PC-9 (cell line): ENCODE measurements at regions not wholly inside any gene's neighbourhood (a gene's known extent, or its start where the extent isn't known, plus 50 kb on each side); places are given as distances from the start of the nearest gene placed in this dataset.

ENCODE experiments used
- BruUV-seq: library from RNA; stranded (reverse); fragments of 400-500 nt; replicated peaks from 2 replicates; lab custom pipeline; 2021; lab: Mats Ljungman, UMichigan
- CTCF ChIA-PET: fragments of 300-600 bp; sonication (Branson Sonifier 250); formaldehyde crosslinking; loops from one replicate; lab custom pipeline; 2022; ENCODE audit warnings: antibody characterized with exemption; lab: Charles Lee
- POLR2A ChIA-PET: fragments of 300-600 bp; sonication (Branson Sonifier 250); formaldehyde crosslinking; loops from one replicate; lab custom pipeline; 2022; ENCODE audit warnings: antibody characterized with exemption; ENCODE audit not compliant: unreplicated experiment; lab: Charles Lee
- DNase-seq, 2 experiments: peaks; one replicate each; pipeline versions ENCODE4 v3.0.0 to v3.0.0-alpha.2; 2015 to 2022; ENCODE audit warnings: mixed read lengths in 1 of 2
- H2AFZ ChIP-seq: fragments of 200-600 bp; sonication (generic); 2 replicates; pipeline ENCODE4 v1.8.1; 2017; ENCODE audit warnings: antibody characterized with exemption
- H3F3A ChIP-seq: fragments of 200-600 bp; sonication (generic); 2 replicates; pipeline ENCODE4 v1.8.1; 2017; ENCODE audit warnings: antibody characterized with exemption, mild to moderate bottlenecking, low read depth; ENCODE audit not compliant: insufficient read depth
- H3K27ac ChIP-seq: fragments of 200-600 bp; sonication (generic); 2 replicates; pipeline ENCODE4 v1.6.1; 2016; ENCODE audit warnings: mixed run types
- H3K27me3 ChIP-seq: fragments of 200-600 bp; sonication (generic); 2 replicates; pipeline ENCODE4 v1.6.1; 2016; ENCODE audit warnings: low read depth, mixed run types; ENCODE audit not compliant: insufficient read depth
- H3K36me3 ChIP-seq: fragments of 200-600 bp; sonication (generic); 2 replicates; pipeline ENCODE4 v1.6.1; 2016; ENCODE audit warnings: low read depth, mixed run types
- H3K4me1 ChIP-seq: fragments of 200-600 bp; sonication (generic); replicated peaks from 2 replicates; pipeline ENCODE4 v1.6.1; 2016; ENCODE audit warnings: mixed run types; ENCODE audit not compliant: insufficient read depth
- H3K4me2 ChIP-seq: fragments of 200-600 bp; sonication (generic); 2 replicates; pipeline ENCODE4 v1.6.1; 2017; ENCODE audit warnings: mixed run types
- H3K4me3 ChIP-seq: fragments of 200-600 bp; sonication (generic); 2 replicates; pipeline ENCODE4 v1.6.1; 2016; ENCODE audit warnings: mixed run types
- H3K79me2 ChIP-seq: fragments of 200-600 bp; sonication (generic); 2 replicates; pipeline ENCODE4 v1.6.1; 2017; ENCODE audit warnings: low read depth, mixed run types
- H3K9me2 ChIP-seq: fragments of 200-600 bp; sonication (generic); 2 replicates; pipeline ENCODE4 v1.8.1; 2017; ENCODE audit warnings: mild to moderate bottlenecking; ENCODE audit not compliant: insufficient read depth
- H3K9me3 ChIP-seq: fragments of 200-600 bp; sonication (generic); 2 replicates; pipeline ENCODE4 v1.8.1; 2016; ENCODE audit warnings: low read depth; ENCODE audit not compliant: insufficient read depth
- H4K20me1 ChIP-seq: fragments of 200-600 bp; sonication (generic); 2 replicates; pipeline ENCODE4 v1.8.1; 2017; ENCODE audit not compliant: insufficient read depth
- EZH2 ChIP-seq: fragments of 200-600 bp; sonication (generic); IDR thresholded peaks from 2 replicates; pipeline ENCODE4 v1.8.0; 2017; ENCODE audit warnings: antibody characterized with exemption, low read depth
- intact Hi-C: fragments of 100-400 bp; cut with micrococcal nuclease; formaldehyde crosslinking; loops from one replicate; pipeline ENCODE4 v1.10.0; 2022; ENCODE audit not compliant: unreplicated experiment
- TF ChIP-seq, protein P1 (sequence below): fragments of 200-600 bp; sonication (generic); conservative IDR thresholded peaks from 2 replicates; pipeline ENCODE4 v1.6.1; 2017; ENCODE audit warnings: mixed run types, antibody characterized with exemption, mild to moderate bottlenecking, moderate library complexity

DNA sequence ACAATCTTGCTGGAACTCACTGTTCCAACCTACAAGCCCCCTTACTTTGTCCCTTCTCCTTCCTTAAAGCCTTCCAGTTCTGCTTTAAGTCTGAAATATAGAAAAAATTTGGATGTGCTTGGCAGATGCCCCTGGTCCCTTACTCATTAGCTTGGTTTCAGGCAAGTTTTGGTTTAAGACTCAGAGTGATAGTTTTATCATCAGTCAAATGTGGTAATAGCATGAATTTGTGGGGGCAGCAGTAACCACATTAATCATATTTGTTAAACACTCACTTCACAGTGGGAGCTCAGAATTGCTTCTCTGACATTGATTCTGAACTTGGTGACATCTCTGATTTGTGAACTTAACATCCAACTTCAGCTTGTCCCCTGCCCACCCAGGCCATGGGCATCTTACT is 58.3 kb upstream of the ALDH1A3 start:
- no peak overlapping the region for H3K4me2 ChIP-seq
- ChIA-PET CTCF (no interaction called here), POLR2A (no interaction called here)
- no peak overlapping the region for H3K27ac ChIP-seq
- H3K4me1 ChIP-seq, result no peaks in the 10 kb centered on the region
- no peaks in the 10 kb centered on the region for H3F3A ChIP-seq
- H3K9me3 ChIP-seq, result peaks cover 13% of the 10 kb centered on the region
- no peaks in the 10 kb centered on the region for H3K79me2 ChIP-seq
- no peaks in the 10 kb centered on the region for H3K27me3 ChIP-seq
- TF ChIP-seq, protein P1, sequence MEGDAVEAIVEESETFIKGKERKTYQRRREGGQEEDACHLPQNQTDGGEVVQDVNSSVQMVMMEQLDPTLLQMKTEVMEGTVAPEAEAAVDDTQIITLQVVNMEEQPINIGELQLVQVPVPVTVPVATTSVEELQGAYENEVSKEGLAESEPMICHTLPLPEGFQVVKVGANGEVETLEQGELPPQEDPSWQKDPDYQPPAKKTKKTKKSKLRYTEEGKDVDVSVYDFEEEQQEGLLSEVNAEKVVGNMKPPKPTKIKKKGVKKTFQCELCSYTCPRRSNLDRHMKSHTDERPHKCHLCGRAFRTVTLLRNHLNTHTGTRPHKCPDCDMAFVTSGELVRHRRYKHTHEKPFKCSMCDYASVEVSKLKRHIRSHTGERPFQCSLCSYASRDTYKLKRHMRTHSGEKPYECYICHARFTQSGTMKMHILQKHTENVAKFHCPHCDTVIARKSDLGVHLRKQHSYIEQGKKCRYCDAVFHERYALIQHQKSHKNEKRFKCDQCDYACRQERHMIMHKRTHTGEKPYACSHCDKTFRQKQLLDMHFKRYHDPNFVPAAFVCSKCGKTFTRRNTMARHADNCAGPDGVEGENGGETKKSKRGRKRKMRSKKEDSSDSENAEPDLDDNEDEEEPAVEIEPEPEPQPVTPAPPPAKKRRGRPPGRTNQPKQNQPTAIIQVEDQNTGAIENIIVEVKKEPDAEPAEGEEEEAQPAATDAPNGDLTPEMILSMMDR, result no peak
- no peak for TF ChIP-seq EZH2
- BruUV-seq, result no TSS peak
- H2AFZ ChIP-seq, result no peak overlapping the region
- no peaks in the 10 kb centered on the region for H3K36me3 ChIP-seq
- DNase-seq, result no peak
- H3K4me3 ChIP-seq, result no peak overlapping the region
- H4K20me1 ChIP-seq, result no peaks in the 10 kb centered on the region
- intact Hi-C loops, result no loop called here
- H3K9me2 ChIP-seq, result no peaks in the 10 kb centered on the region

DNA sequence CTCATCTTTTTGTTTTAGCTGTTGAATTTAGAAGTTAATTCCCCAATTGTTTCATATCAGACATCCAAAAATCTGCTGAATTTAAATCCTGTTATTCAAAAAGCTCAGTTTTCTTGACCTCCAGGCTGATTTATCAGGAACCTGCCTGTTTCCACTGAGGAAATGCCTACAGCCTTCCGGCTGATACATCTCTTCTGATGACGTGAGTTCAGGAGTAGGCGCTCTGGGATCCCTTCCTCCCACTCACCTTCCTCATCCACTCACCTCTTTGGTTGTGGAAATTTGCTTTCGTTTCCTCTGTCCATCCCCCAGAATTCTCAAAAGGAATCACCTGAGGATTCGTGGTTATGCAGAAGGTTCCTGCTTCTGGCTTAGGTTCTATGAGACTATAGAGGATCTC is 55.4 kb upstream of the ALDH1A3 start:
- Histone ChIP-seq H3K9me3 (peaks cover 7% of the 10 kb centered on the region; the same call in 1 of the 2 replicates), H3K4me2 (no peak overlapping the region), H2AFZ (no peak overlapping the region), H3F3A (no peaks in the 10 kb centered on the region), H3K79me2 (no peaks in the 10 kb centered on the region), H3K27ac (no peak overlapping the region), H4K20me1 (no peaks in the 10 kb centered on the region), H3K4me3 (no peak overlapping the region), H3K9me2 (no peaks in the 10 kb centered on the region), H3K27me3 (no peaks in the 10 kb centered on the region), H3K36me3 (no peaks in the 10 kb centered on the region), H3K4me1 (no peaks in the 10 kb centered on the region)
- no TSS peak for BruUV-seq
- POLR2A ChIA-PET, result no interaction called here
- TF ChIP-seq, protein P1, result no peak
- TF ChIP-seq EZH2, result no peak
- CTCF ChIA-PET, result no interaction called here
- DNase-seq, result no peak
- intact Hi-C loops, result no loop called here

DNA sequence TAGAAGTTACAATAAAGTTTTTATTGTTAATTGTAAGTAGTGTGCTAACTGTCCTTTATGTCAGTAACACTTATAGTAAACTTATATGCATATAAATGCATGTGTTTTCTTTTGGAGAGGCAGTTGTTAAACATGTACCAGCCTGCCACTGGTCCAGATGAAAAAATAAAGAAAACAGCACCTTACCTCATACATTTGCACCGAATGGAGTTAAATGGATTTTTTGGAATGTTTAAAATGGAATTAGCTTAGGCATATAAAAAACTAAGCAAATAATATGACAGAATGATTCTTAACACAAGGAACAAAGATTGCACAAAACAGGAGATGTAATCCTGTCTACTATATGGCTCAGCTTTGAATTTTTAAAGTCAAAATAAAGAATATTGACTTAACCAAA is 50.2 kb upstream of the ALDH1A3 start:
- ChIA-PET CTCF (no interaction called here), POLR2A (no interaction called here)
- no TSS peak for BruUV-seq

More for the DNA sequence above, 50.2 kb upstream of the ALDH1A3 start:
- Histone ChIP-seq H3K4me3 (no peak overlapping the region), H3K9me3 (peaks cover 7% of the 10 kb centered on the region; the same call in 1 of the 2 replicates), H3K27me3 (no peaks in the 10 kb centered on the region), H3K4me2 (no peak overlapping the region), H3K36me3 (no peaks in the 10 kb centered on the region), H3K79me2 (no peaks in the 10 kb centered on the region), H2AFZ (no peak overlapping the region), H3K9me2 (no peaks in the 10 kb centered on the region), H3K27ac (no peak overlapping the region), H3K4me1 (no peaks in the 10 kb centered on the region), H4K20me1 (no peaks in the 10 kb centered on the region), H3F3A (no peaks in the 10 kb centered on the region)
- no peak for TF ChIP-seq EZH2
- TF ChIP-seq, protein P1, result no peak
- no peak for DNase-seq
- intact Hi-C loops, result no loop called here
